OCI-LY7 (cell line): ENCODE measurements at regions not wholly inside any gene's neighbourhood (a gene's known extent, or its start where the extent isn't known, plus 50 kb on each side); places are given as distances from the start of the nearest gene placed in this dataset.

Experiments used
- BruUV-seq: library from RNA; stranded (reverse); fragments of 400-500 nt; replicated peaks from 2 replicates; lab custom pipeline; 2021; lab: Mats Ljungman, UMichigan
- CTCF ChIA-PET: fragments of 300-600 bp; sonication (Branson Sonifier 250); formaldehyde crosslinking; loops from one replicate; lab custom pipeline; 2022; ENCODE audit warnings: antibody characterized with exemption; ENCODE audit not compliant: unreplicated experiment; lab: Charles Lee
- POLR2A ChIA-PET: fragments of 300-600 bp; sonication (Branson Sonifier 250); formaldehyde crosslinking; loops from one replicate; lab custom pipeline; 2022; ENCODE audit warnings: antibody characterized with exemption; lab: Charles Lee
- DNase-seq: peaks from one replicate; pipeline ENCODE4 v3.0.0-alpha.2; 2015; ENCODE audit warnings: low spot score
- H2AFZ ChIP-seq: fragments of 200-600 bp; sonication (generic), shearing (Covaris generic); 2 replicates; pipeline ENCODE4 v1.6.1; 2014; ENCODE audit warnings: mild to moderate bottlenecking, antibody characterized with exemption, low read length, moderate library complexity
- H3K27ac ChIP-seq: fragments of 200-600 bp; sonication (generic); 2 replicates; pipeline ENCODE4 v1.5.1; 2014; ENCODE audit warnings: mixed run types, low read depth, mild to moderate bottlenecking, moderate library complexity, low read length, inconsistent platforms; ENCODE audit not compliant: poor library complexity, severe bottlenecking
- H3K36me3 ChIP-seq: fragments of 200-600 bp; sonication (generic); 2 replicates; pipeline ENCODE4 v1.6.1; 2014; ENCODE audit warnings: mild to moderate bottlenecking, antibody characterized with exemption, low read length, moderate library complexity, mixed read lengths; ENCODE audit not compliant: insufficient read depth
- H3K4me1 ChIP-seq: fragments of 200-600 bp; sonication (generic); 2 replicates; pipeline ENCODE4 v1.5.1; 2014; ENCODE audit warnings: mild to moderate bottlenecking, low read length; ENCODE audit not compliant: insufficient read depth, poor library complexity, severe bottlenecking
- H3K4me2 ChIP-seq: fragments of 200-600 bp; sonication (generic); 2 replicates; pipeline ENCODE4 v1.6.1; 2014; ENCODE audit warnings: mild to moderate bottlenecking, low read length
- H3K4me3 ChIP-seq: fragments of 200-600 bp; sonication (generic); 2 replicates; pipeline ENCODE4 v1.5.1; 2014; ENCODE audit warnings: mild to moderate bottlenecking, low read depth, low read length; ENCODE audit not compliant: poor library complexity, severe bottlenecking
- H3K79me2 ChIP-seq: fragments of 200-600 bp; sonication (generic); 2 replicates; pipeline ENCODE4 v1.6.1; 2016; ENCODE audit warnings: low read depth, mild to moderate bottlenecking, low read length, moderate library complexity, mixed read lengths; ENCODE audit not compliant: insufficient read depth
- H3K9me2 ChIP-seq: fragments of 200-600 bp; sonication (generic); 2 replicates; pipeline ENCODE4 v1.6.1; 2016; ENCODE audit warnings: mild to moderate bottlenecking, low read length, mixed read lengths; ENCODE audit not compliant: insufficient read depth
- H3K9me3 ChIP-seq: fragments of 200-600 bp; sonication (generic); 2 replicates; pipeline ENCODE4 v1.6.1; 2014; ENCODE audit warnings: mild to moderate bottlenecking, mixed run types, low read length, mixed read lengths
- H4K20me1 ChIP-seq: fragments of 200-600 bp; sonication (generic); 2 replicates; pipeline ENCODE4 v1.6.1; 2014; ENCODE audit warnings: mild to moderate bottlenecking, antibody characterized with exemption, low read length, moderate library complexity, mixed read lengths; ENCODE audit not compliant: insufficient read depth
- CTCF ChIP-seq: fragments of 200-600 bp; sonication (generic); conservative IDR thresholded peaks from 2 replicates; pipeline ENCODE4 v1.5.1; 2014; ENCODE audit warnings: mild to moderate bottlenecking, antibody characterized with exemption, low read length, moderate library complexity, mixed read lengths
- EZH2phosphoT487 ChIP-seq: fragments of 200-600 bp; sonication (generic); IDR thresholded peaks from 2 replicates; pipeline ENCODE4 v1.6.1; 2018; ENCODE audit warnings: low read depth, borderline replicate concordance, mild to moderate bottlenecking, mixed run types, antibody characterized with exemption, low read length, moderate library complexity, mixed read lengths
- intact Hi-C: fragments of 100-400 bp; cut with micrococcal nuclease; formaldehyde crosslinking; loops from one replicate; pipeline ENCODE4 v1.10.0; 2022; ENCODE audit not compliant: unreplicated experiment

GRCh38 chr12:41819948-41820347 is 324.7 kb downstream of the GXYLT1 start:
- no peaks in the 10 kb centered on the region for H3K4me1 ChIP-seq
- BruUV-seq: no TSS peak
- H3K4me2 ChIP-seq: no peak overlapping the region
- no peaks in the 10 kb centered on the region for H3K9me2 ChIP-seq
- H3K4me3 ChIP-seq: no peak overlapping the region
- no peaks in the 10 kb centered on the region for H3K79me2 ChIP-seq
- ChIA-PET POLR2A (interaction anchor here (0.9 kb wide), 1 partner anchor 236 kb away, joined by 3 read pairs; no protein-coding TSS in a partner anchor), CTCF (no interaction called here)
- no peak overlapping the region for H3K27ac ChIP-seq
- no peak overlapping the region for H2AFZ ChIP-seq
- no peaks in the 10 kb centered on the region for H4K20me1 ChIP-seq
- no peaks in the 10 kb centered on the region for H3K9me3 ChIP-seq
- intact Hi-C loops: no loop called here
- no peak for TF ChIP-seq EZH2phosphoT487
- TF ChIP-seq CTCF: no peak
- H3K36me3 ChIP-seq: no peaks in the 10 kb centered on the region
- DNase-seq: no peak

- CTCF ChIA-PET: no interaction called here
- no peaks in the 10 kb centered on the region for H3K4me1 ChIP-seq
- H3K36me3 ChIP-seq: no peaks in the 10 kb centered on the region
- no peaks in the 10 kb centered on the region for H3K79me2 ChIP-seq
- no peaks in the 10 kb centered on the region for H4K20me1 ChIP-seq
- no peak overlapping the region for H2AFZ ChIP-seq
- H3K4me2 ChIP-seq: no peak overlapping the region
- POLR2A ChIA-PET: interaction anchor here (0.7 to 1.3 kb wide), 4 partner anchors 17 to 1004 kb away, joined by 3 to 4 read pairs (median 3); no protein-coding TSS in a partner anchor
- intact Hi-C loops: no loop called here
- H3K9me2 ChIP-seq: no peaks in the 10 kb centered on the region
- BruUV-seq: no TSS peak
- TF ChIP-seq EZH2phosphoT487 (no peak), CTCF (no peak)
- H3K4me3 ChIP-seq: no peak overlapping the region
- H3K9me3 ChIP-seq: no peaks in the 10 kb centered on the region
- H3K27ac ChIP-seq: no peak overlapping the region
- DNase-seq: no peak
Measured at GRCh38 chr12:41804026-41804425, 340.6 kb downstream of the GXYLT1 start.

- Histone ChIP-seq H2AFZ (no peak overlapping the region), H3K36me3 (no peaks in the 10 kb centered on the region), H3K27ac (no peak overlapping the region), H4K20me1 (no peaks in the 10 kb centered on the region), H3K9me3 (no peaks in the 10 kb centered on the region), H3K79me2 (no peaks in the 10 kb centered on the region), H3K4me2 (no peak overlapping the region), H3K4me1 (no peaks in the 10 kb centered on the region), H3K4me3 (no peak overlapping the region), H3K9me2 (no peaks in the 10 kb centered on the region)
- no TSS peak for BruUV-seq
- TF ChIP-seq CTCF (no peak), EZH2phosphoT487 (no peak)
- ChIA-PET CTCF (no interaction called here), POLR2A (no interaction called here)
- no peak for DNase-seq
- intact Hi-C loops: no loop called here
Measured at GRCh38 chr12:41802803-41803202, 341.9 kb downstream of the GXYLT1 start.
